CD4-positive, alpha-beta T cell treated with Interleukin-4 for 1 hour (primary cell): ENCODE measurements at regions not wholly inside any gene's neighbourhood (a gene's known extent, or its start where the extent isn't known, plus 50 kb on each side); places are given as distances from the start of the nearest gene placed in this dataset.

Experiments
- DNase-seq, 2 donors: peaks; one replicate each; pipeline ENCODE4 v3.0.0-alpha.2; 2020 to 2022

DNA sequence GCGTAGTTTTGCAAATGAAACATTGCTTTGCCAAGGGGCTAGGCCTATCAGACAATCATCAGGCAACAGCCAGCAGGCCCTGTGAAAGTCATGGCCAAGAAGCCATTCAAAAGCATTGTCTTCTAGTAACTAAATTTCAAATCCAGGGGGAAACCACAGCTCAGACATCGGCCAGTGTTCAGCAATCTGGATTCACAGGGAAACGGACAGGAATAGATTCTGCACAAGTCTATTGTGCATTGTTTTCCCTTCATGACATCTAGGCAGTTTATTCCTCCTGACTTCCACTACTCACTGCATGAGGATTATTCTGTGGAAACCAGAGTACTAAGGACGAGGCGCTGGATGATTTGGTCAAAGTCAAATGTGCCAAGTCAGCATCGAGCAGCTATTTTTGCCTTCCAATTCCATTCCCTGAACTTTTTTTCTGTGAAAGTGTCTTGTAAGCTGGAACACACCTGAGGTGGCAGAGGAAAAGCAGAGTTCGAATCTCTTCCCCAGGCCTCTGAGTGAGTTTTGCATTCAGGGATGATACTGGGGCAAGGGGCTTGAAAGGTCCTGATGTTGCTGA lies 75.4 kb downstream of the VCPKMT start:
- DNase-seq: no peak

DNA sequence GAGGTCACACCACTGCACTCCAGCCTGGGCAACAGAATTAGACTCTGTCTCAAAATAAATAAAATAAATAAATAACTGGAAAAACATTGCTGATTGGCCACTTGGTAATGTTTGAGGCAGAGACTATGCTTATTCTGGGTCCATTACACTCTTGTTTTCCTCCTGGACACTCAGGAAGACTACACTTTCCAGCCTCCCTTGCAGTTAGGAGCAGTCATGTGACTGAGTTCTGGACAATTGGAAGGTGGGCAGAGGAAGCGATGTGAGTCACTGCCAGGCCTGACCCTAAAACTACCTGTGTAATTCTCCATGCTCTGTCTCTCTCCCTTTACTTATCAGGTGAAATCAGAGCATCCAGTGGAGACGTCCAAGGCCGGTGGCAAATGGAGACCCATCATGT lies 74.4 kb downstream of the VCPKMT start:
- DNase-seq: no peak

DNA sequence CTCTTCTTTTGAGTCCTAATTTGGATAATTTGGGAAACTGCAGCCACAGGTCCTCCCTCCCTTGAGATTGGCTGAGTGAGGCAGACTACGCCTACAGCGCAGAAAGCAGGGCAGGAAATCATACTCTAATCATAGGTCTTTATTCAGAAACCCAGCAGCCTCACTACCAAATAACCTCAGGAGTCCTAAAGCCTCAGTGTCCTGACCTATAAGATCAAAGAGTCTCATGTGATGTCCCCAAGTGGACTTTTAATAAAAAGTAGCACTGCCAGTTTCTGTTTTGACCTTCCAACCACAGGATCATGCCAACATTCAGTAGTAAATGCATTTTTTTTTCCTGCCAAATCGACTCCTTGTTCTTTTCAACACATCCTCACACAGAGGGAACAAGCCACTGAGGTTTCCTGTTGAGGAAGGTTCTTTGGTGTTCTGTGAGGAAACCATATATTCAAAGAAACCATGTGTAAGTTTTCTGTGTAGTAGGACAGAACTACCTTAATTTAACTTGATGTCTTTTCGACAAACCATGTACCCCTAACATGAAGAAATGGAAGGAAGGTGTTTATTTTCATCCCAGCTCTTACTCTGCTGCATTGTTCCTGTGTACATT lies 72.2 kb downstream of the VCPKMT start:
- DNase-seq: peak; percentile 15 to 52

DNA sequence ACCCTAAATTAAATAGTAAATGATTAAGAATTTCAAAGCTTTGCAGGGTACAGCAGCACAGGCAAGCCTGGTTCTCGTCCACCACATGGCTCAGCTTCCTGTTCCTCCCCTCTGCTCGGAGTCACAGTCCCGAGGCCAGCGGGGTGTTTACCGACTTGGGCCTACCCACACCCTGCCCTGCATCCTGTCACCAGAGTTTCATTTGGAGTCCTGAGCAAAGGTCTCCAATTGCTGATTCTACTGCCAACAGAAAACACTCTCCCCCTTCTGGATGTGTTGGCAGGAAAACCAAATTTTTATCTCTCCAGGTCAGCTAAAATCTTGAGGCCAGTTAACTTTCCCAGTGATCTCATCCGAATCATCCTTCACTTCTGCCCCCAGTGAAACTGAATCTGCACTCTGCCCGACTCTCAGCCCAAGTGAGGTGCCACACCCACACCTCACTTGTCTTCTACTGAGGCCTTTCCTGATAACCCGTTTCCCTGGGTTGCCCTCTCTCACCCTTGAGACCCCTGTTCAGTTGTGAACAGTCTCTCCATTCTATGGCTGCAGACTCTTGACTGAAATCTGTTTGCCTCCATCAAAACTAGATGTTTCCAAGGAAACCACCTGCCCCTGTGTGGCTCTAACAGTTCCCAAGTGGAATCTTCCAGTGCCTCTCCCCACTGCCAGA lies 71.2 kb downstream of the VCPKMT start:
- DNase-seq: peak; percentile 74 to 83

DNA sequence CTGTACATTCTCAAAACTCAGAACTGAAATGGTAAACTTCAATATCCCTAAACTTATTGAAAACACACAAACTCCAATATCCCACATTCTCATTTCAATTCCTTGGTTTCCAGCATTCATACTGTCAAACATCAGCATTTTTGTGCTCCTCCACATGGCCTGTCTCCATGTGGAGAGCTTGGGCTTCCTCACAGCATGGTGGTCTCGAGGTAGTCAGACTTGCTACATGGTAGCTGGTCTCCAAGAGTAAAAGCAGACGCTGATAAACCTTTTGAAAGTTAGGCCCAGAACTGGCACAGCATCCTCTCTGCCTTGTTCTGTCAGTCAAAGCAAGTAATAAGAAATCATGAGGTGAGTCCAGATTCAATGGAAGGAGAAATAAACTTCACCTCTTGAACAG lies 70.5 kb downstream of the VCPKMT start:
- DNase-seq: no peak

DNA sequence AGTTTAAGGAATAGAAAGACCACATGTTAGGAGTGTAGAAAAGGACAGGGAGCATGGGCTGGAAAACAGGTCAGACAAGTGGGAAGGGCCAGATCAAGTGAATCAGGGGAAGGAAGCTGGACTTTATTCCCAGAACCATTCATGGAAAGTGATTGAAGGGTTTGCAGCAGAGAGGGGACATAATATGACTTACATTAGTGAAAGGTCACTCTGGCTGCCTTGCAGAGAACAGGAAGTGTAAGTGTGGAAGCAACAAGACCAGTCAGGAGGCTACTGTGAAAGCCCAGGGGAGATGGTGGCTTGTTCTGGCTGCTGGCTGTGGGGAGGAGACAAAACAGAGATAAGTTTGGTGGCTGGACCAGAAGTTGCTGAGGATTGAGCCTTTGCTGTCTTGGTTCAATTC lies 69.1 kb downstream of the VCPKMT start:
- DNase-seq: peak in 1 of 2 donors; percentile 41

DNA sequence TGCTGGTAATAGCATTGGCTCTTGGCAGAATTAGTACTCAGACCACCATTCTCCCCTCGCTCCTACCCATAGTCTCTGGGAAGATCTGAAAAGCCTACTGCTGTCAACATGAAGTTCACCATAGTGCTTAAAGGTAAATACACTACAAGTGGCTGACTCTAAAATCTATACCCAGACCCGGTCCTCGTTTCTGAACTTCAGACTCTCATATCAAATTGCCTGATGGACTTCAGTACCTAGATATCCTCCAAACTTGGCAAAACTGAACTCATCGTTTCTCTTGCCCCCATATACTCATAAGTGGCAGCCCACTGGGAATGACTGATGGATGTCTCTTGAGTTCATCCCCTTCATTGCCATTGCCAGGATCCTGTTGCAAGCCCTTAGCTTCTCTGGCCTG lies 67.3 kb downstream of the VCPKMT start:
- no peak for DNase-seq

DNA sequence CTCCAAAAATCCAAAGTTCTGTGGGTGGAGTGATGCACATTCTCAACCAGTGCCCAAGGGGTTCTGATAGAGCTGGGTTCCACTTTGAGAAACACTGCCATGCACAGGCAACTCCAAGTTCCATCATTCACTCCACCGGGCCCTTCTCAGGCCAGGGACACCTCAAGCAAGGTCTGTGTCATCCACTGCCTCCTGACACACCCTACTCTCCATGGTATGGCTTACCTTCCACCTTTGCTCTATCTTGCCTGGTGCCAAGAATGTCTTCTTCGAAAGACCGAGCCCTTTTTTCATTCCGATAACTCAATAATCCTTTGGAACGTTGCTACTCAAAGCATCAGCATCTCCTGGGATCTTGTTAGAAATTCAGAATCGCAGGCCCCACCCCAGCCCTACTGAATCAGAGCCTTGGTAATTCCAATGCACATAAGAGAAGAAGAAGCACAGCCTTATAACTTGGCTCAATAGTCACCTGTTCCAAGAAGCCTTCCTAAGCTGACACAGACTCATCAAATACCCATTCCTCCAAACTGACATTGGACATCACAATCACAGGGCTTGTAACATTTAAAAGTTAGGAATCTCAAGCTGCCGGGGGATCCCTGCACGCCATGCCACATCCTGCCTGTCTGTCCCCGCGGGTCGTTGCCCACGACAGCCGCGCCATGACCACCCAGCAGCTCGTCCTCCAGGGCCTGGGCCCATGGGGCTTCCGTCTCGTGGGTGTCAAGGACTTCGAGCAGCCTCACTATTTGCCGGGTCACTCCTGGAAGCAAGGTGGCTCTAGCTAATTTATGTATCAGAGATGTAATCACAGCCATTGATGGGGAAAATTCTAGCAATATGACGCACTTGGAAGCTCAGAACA lies 66.4 kb downstream of the VCPKMT start:
- no peak for DNase-seq

DNA sequence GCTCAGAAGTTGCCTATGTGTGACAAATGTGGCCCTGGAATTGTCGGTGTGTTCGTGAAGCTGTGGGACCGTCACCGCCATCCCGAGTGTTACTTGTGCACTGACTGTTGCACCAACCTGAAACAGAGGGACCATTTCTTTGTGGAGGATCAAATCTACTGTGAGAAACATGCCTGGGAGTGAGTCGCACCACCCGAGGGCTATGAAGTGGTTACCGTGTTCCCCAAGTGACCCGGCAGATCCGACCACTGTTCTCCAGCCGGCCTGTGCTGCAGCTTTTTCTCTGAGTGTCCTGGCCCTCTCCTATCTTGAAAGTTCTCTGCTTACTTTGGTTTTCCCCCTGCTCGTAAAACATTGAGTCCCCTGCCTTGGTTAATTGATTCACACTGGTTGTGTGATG lies 65.3 kb downstream of the VCPKMT start:
- no peak for DNase-seq

DNA sequence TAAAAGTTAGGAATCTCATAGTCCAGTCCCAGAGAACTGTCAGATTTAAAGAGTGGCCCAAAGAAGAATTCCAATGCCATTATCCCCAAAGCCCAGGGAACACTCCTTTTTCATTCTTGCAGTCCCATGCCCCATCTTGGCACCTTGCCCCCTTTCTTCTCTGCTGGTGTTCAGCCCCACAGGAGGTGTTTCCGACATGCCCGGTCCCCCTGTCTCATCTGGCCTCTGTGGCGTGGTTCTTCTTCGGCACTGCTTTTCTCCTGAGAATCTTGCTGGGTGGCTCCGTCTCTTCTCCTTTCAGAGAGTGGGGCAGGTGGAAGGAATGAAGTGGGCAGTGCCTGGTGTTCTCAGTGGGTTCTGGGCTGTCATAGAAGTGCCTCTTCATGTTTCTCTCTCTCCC lies 64.7 kb downstream of the VCPKMT start:
- DNase-seq: no peak

DNA sequence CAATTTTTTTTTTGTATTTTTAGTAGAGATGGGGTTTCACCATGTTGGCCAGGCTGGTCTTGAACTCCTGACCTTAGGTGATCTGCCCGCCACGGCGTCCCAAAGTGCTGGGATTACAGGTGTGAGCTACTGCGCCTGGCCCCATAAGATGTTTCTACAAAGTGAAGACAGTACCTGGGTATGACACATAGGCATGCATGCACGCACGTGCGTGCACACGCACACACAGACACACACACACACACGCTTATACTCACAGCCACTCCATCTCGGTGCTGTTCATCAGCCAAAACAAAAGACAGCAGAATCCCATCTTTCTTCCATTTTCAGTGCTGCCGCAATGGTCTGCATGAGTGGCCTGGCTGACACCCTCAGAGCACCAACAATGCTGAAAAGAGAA lies 63.9 kb downstream of the VCPKMT start:
- DNase-seq: no peak

DNA sequence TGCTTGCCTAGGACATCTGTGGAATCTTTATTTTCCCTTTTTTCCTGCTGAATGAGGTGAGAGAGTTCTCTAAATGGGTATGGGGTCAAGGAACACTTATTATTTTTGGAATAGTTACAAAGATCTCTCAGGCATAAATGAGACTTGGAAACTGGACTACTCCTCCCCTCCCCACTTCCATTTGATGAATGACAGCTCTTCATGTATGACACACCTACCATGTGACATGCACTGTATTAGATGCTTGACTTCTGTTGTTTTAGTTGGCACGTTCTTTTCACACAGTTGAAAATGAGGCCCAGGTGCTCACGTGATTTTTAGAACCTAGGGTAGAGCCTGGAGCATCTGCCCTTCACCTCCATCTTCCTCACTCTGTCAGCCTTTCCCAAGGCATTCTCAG lies 62.4 kb downstream of the VCPKMT start:
- no peak for DNase-seq

DNA sequence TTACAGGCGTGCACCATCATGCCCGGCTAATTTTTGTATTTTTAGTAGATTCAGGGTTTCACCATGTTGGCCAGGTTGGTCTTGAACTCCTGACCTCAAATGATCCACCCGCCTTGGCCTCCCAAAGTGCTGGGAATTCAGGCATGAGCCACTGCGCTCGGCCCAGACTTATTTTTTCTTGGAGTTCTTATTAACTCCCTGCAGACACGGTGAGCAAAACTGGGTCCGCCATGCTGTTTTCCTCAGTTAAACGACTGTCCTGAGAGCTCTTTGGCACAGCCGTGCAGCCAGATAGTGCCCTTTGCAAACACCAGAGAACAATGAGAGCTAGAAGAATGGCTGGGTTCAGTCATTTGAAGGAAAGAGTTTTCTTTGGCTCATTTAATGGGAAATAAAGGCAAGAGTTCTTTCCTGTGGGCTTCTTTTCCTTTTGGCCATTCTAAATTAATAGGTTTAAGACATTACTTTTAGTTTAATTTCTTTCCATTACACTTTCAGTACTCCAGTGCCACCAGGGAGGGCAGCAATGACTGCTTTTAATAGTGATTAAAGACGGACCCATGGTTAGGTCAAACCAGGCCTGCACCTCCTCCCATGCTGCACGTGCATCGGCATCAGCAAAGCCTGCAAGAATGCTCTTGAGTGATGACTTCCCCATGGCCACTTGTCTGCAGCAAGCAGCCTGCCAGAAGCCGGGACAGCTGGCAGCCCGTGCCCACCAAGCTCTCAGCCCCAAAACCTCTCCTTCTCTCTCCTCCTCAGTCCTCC lies 60.7 kb downstream of the VCPKMT start:
- peak; percentile 15 to 59 for DNase-seq

DNA sequence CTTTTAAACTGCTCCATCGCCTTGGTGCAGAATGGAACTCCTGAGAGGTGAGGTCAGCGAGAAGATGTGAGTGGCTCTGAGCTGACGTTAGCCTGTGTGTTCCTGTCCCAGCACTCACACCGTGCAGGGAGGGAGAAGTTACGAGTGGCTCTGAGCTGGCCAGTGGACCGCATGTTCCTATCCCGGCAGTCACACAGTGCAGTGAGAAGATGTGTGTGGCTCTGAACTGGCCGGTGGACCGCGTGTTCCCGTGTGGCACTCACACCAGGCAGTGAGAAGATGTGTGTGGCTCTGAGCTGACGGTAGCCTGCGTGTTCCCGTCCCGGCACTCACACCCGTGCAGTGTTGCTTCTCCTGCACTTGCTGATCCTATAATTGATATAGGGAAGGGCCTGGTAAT lies 59.9 kb downstream of the VCPKMT start:
- no peak for DNase-seq

DNA sequence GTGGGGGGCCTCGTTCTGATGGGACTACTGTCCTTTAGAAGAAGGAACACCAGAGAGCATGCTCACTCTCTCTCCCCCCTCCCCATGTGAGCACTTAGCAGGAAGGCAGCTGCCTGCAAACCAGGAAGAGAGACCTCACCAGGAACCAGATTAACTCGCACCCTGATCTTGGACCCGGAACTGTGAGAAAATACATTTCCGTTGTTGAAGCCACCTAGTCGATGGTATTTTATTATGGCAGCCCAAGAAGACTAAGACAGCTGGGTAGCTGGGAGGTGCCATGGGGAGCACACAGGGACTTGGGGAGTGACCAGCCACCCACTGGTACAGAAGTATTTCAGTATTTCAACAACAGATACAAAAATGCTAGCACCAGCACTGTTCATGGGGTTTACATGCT lies 59.0 kb downstream of the VCPKMT start:
- no peak for DNase-seq

DNA sequence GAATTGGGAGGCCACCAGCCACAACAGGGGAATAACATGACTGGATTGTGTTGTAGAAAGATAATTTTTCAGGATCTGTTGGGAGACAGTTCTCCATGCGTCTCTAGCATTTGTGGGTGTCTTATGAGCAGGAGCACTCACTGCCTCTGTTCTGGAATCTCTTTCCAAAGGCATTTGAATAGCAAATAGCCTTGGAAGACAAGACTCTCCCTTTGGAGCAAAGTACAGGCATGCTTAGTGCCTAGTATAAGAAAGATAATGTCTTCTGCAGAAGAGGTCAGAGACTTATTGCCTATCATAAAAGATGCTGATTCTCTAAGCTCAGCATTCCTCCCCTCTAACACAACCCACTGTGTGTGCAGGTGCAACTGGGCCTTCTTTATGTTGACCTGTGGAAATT lies 58.3 kb downstream of the VCPKMT start:
- DNase-seq: no peak
